ENCODE measurements at regions not wholly inside any gene's neighbourhood (a gene's known extent, or its start where the extent isn't known, plus 50 kb on each side); places are given as distances from the start of the nearest gene placed in this dataset.

- in situ Hi-C loops (cut with MboI), result no loop called here
- TF ChIP-seq E2F4 (IDR thresholded peaks at IDR 0.05; ENCODE audit: low read depth, low read length) (no peak), NRF1 (conservative IDR thresholded peaks at IDR 0.05; ENCODE audit: low read depth, low read length) (no peak), SKIL (IDR thresholded peaks at IDR 0.05; ENCODE audit: low read depth, poor library complexity, severe bottlenecking) (no peak), ZNF622 (IDR thresholded peaks at IDR 0.05) (no peak), NFIC (IDR thresholded peaks at IDR 0.05; ENCODE audit: low read depth, low read length) (no peak), ZNF592 (IDR thresholded peaks at IDR 0.05) (no peak), E4F1 (IDR thresholded peaks at IDR 0.05; ENCODE audit: borderline replicate concordance, partially characterized antibody) (no peak), MYB (IDR thresholded peaks at IDR 0.05; ENCODE audit: borderline replicate concordance, low read depth, low read length) (no peak), BCL3 (IDR thresholded peaks at IDR 0.05; ENCODE audit: borderline replicate concordance, insufficient read depth, low read depth, low read length, poor library complexity, severe bottlenecking) (no peak), SMC3 (IDR thresholded peaks at IDR 0.05; ENCODE audit: borderline replicate concordance, low read length) (no peak), BRCA1 (IDR thresholded peaks at IDR 0.05; ENCODE audit: low read depth, low read length) (no peak), MXI1 (IDR thresholded peaks at IDR 0.05; ENCODE audit: low read depth, low read length) (no peak), SP1 (IDR thresholded peaks at IDR 0.05; ENCODE audit: low read depth, low read length) (no peak), HDAC6 (IDR thresholded peaks at IDR 0.05; ENCODE audit: unreplicated experiment) (no peak)
These were observed 375.5 kb downstream of the SEMA3D start for GRCh38 chr7:84811362-84811761.

More at GRCh38 chr7:84811362-84811761, 375.5 kb downstream of the SEMA3D start:
- ChIA-PET SMC1A (ENCODE audit: uncharacterized antibody, unreplicated experiment) (interaction anchor here (0.7 to 1.3 kb wide), 2 partner anchors 15 to 34 kb away, joined by 3 read pairs; no protein-coding TSS in a partner anchor), CTCF (no interaction called here), POLR2A (no interaction called here), RAD21 (ENCODE audit: unreplicated experiment) (no interaction called here)
- Histone ChIP-seq H3K4me2 (ENCODE audit: control insufficient read depth, insufficient read depth) (no peak overlapping the region), H3K27ac (ENCODE audit: control insufficient read depth, insufficient read depth) (no peak overlapping the region), H2AFZ (ENCODE audit: control insufficient read depth, low read depth, low read length) (no peak overlapping the region), H3K9ac (ENCODE audit: control insufficient read depth, insufficient read depth, low read length) (no peak overlapping the region), H3K4me3 (no peak overlapping the region), H3K79me2 (ENCODE audit: control insufficient read depth, insufficient read depth, low read length) (no peaks in the 10 kb centered on the region), H4K20me1 (ENCODE audit: control insufficient read depth, insufficient read depth) (no peaks in the 10 kb centered on the region), H3K27me3 (replicated peaks in 1 of 2; ENCODE audit: control insufficient read depth in 2 of 2, insufficient read depth in 2 of 2, low read length in 1 of 2) (no peaks in the 10 kb centered on the region), H3K9me3 (replicated peaks; ENCODE audit: control insufficient read depth, insufficient read depth, low read length) (no peaks in the 10 kb centered on the region), H3K36me3 (ENCODE audit: control insufficient read depth in 2 of 2, insufficient read depth in 2 of 2, low read length in 1 of 2) (no peaks in the 10 kb centered on the region), H3K4me1 (ENCODE audit: control insufficient read depth, insufficient read depth, low read length) (no peaks in the 10 kb centered on the region)
- ATAC-seq, result no peak
- no peak for DNase-seq (ENCODE audit: low read depth, low spot score)
- WGBS (ENCODE audit: insufficient coverage, insufficient replicate concordance, low lambda C conversion rate, missing lambda C conversion rate), result 0% methylated on average over 1 of the region's 1 CpG
- intact Hi-C loops (cut with micrococcal nuclease; ENCODE audit: unreplicated experiment), result no loop called here
- no TSS peak for BruUV-seq (replicated peaks)
- no peak for FAIRE-seq

Measured in GM12878 (cell line).